ENCODE measurements at regions not wholly inside any gene's neighbourhood (a gene's known extent, or its start where the extent isn't known, plus 50 kb on each side); places are given as distances from the start of the nearest gene placed in this dataset.

- H3K27ac ChIP-seq (ENCODE audit: low read length), result no peak overlapping the region
- H3K36me3 ChIP-seq (ENCODE audit: insufficient read depth, low read length), result no peaks in the 10 kb centered on the region
- no peaks in the 10 kb centered on the region for H3K9me2 ChIP-seq (replicated peaks; ENCODE audit: insufficient read depth, low read length)
- no peak overlapping the region for H2AFZ ChIP-seq (ENCODE audit: low read length)
- H3K9ac ChIP-seq (ENCODE audit: low read length), result no peak overlapping the region
- DNase-seq, result no peak
- peaks cover 41% of the 10 kb centered on the region for H3K4me1 ChIP-seq (ENCODE audit: low read length)
- no peak overlapping the region for H3K4me3 ChIP-seq (ENCODE audit: low read length)
- peak overlapping the region; percentile 6 for H3K4me2 ChIP-seq (ENCODE audit: low read depth, low read length, poor library complexity, severe bottlenecking)
- no peaks in the 10 kb centered on the region for H4K20me1 ChIP-seq (ENCODE audit: insufficient read depth, low read depth, low read length)
- no peaks in the 10 kb centered on the region for H3K79me2 ChIP-seq (ENCODE audit: low read length)
- H3K9me3 ChIP-seq (ENCODE audit: low read length), result no peaks in the 10 kb centered on the region
- no peaks in the 10 kb centered on the region for H3K27me3 ChIP-seq (ENCODE audit: low read length)
Observed at GRCh38 chr21:28339403-28339802, 653.3 kb downstream of the LTN1 start.

GRCh38 chr21:28338701-28339305, 653.9 kb downstream of the LTN1 start:
- Histone ChIP-seq H3K27ac (ENCODE audit: low read length) (no peak overlapping the region), H3K79me2 (ENCODE audit: low read length) (no peaks in the 10 kb centered on the region), H3K9me2 (replicated peaks; ENCODE audit: insufficient read depth, low read length) (no peaks in the 10 kb centered on the region), H3K4me2 (ENCODE audit: low read depth, low read length, poor library complexity, severe bottlenecking) (peak overlapping the region; percentile 6), H2AFZ (ENCODE audit: low read length) (no peak overlapping the region), H3K27me3 (ENCODE audit: low read length) (no peaks in the 10 kb centered on the region), H4K20me1 (ENCODE audit: insufficient read depth, low read depth, low read length) (no peaks in the 10 kb centered on the region), H3K9ac (ENCODE audit: low read length) (no peak overlapping the region), H3K36me3 (ENCODE audit: insufficient read depth, low read length) (no peaks in the 10 kb centered on the region), H3K4me3 (ENCODE audit: low read length) (no peak overlapping the region), H3K4me1 (ENCODE audit: low read length) (peaks cover 46% of the 10 kb centered on the region), H3K9me3 (ENCODE audit: low read length) (no peaks in the 10 kb centered on the region)
- no peak for DNase-seq

- Histone ChIP-seq H3K27ac (ENCODE audit: low read length) (no peak overlapping the region), H3K4me3 (ENCODE audit: low read length) (no peak overlapping the region), H3K4me1 (ENCODE audit: low read length) (peaks cover 49% of the 10 kb centered on the region), H3K27me3 (ENCODE audit: low read length) (no peaks in the 10 kb centered on the region), H3K36me3 (ENCODE audit: insufficient read depth, low read length) (no peaks in the 10 kb centered on the region), H3K4me2 (ENCODE audit: low read depth, low read length, poor library complexity, severe bottlenecking) (no peak overlapping the region), H3K79me2 (ENCODE audit: low read length) (no peaks in the 10 kb centered on the region), H3K9me2 (replicated peaks; ENCODE audit: insufficient read depth, low read length) (no peaks in the 10 kb centered on the region), H3K9me3 (ENCODE audit: low read length) (no peaks in the 10 kb centered on the region), H3K9ac (ENCODE audit: low read length) (no peak overlapping the region), H2AFZ (ENCODE audit: low read length) (no peak overlapping the region), H4K20me1 (ENCODE audit: insufficient read depth, low read depth, low read length) (no peaks in the 10 kb centered on the region)
- peak; percentile 68 for DNase-seq
Observed at GRCh38 chr21:28337315-28337714, 655.4 kb downstream of the LTN1 start.

DNA sequence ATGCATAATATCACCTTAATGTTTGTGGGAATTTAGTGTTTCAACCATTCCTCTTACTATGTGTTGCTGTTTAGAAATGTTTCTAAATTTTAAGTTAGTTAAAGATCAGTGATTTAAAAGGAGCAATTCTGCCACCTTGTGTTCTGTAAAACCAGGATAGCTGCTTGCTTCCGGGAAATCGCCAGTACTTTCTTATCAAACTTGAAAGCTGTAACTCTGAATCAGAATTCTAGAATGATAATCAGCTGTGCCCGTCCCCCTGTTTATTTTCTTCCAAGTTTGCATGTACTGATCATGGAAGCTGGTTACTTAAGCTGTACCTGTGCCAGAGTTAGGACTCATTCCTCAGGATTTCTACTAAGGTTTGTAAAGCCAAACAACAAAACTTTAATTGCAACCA, 656.4 kb downstream of the LTN1 start:
- Histone ChIP-seq H3K4me3 (ENCODE audit: low read length) (no peak overlapping the region), H3K79me2 (ENCODE audit: low read length) (no peaks in the 10 kb centered on the region), H3K27ac (ENCODE audit: low read length) (no peak overlapping the region), H2AFZ (ENCODE audit: low read length) (no peak overlapping the region), H3K36me3 (ENCODE audit: insufficient read depth, low read length) (no peaks in the 10 kb centered on the region), H3K9me2 (replicated peaks; ENCODE audit: insufficient read depth, low read length) (no peaks in the 10 kb centered on the region), H3K9me3 (ENCODE audit: low read length) (no peaks in the 10 kb centered on the region), H4K20me1 (ENCODE audit: insufficient read depth, low read depth, low read length) (no peaks in the 10 kb centered on the region), H3K9ac (ENCODE audit: low read length) (no peak overlapping the region), H3K27me3 (ENCODE audit: low read length) (no peaks in the 10 kb centered on the region), H3K4me2 (ENCODE audit: low read depth, low read length, poor library complexity, severe bottlenecking) (no peak overlapping the region), H3K4me1 (ENCODE audit: low read length) (peaks cover 49% of the 10 kb centered on the region)
- DNase-seq, result peak; percentile 64

GRCh38 chr21:28334407-28334806, 658.3 kb downstream of the LTN1 start:
- Histone ChIP-seq H4K20me1 (ENCODE audit: insufficient read depth, low read depth, low read length) (no peaks in the 10 kb centered on the region), H3K79me2 (ENCODE audit: low read length) (no peaks in the 10 kb centered on the region), H3K4me2 (ENCODE audit: low read depth, low read length, poor library complexity, severe bottlenecking) (peak overlapping the region; percentile 27), H3K36me3 (ENCODE audit: insufficient read depth, low read length) (no peaks in the 10 kb centered on the region), H3K9me3 (ENCODE audit: low read length) (no peaks in the 10 kb centered on the region), H2AFZ (ENCODE audit: low read length) (no peak overlapping the region), H3K27ac (ENCODE audit: low read length) (no peak overlapping the region), H3K9ac (ENCODE audit: low read length) (no peak overlapping the region), H3K4me1 (ENCODE audit: low read length) (peaks cover 40% of the 10 kb centered on the region), H3K9me2 (replicated peaks; ENCODE audit: insufficient read depth, low read length) (no peaks in the 10 kb centered on the region), H3K4me3 (ENCODE audit: low read length) (no peak overlapping the region), H3K27me3 (ENCODE audit: low read length) (no peaks in the 10 kb centered on the region)
- DNase-seq, result peak; percentile 80

- Histone ChIP-seq H3K9me3 (ENCODE audit: low read length) (no peaks in the 10 kb centered on the region), H3K36me3 (ENCODE audit: insufficient read depth, low read length) (no peaks in the 10 kb centered on the region), H3K9ac (ENCODE audit: low read length) (no peak overlapping the region), H3K4me2 (ENCODE audit: low read depth, low read length, poor library complexity, severe bottlenecking) (no peak overlapping the region), H2AFZ (ENCODE audit: low read length) (no peak overlapping the region), H3K79me2 (ENCODE audit: low read length) (no peaks in the 10 kb centered on the region), H3K4me1 (ENCODE audit: low read length) (peaks cover 32% of the 10 kb centered on the region), H3K4me3 (ENCODE audit: low read length) (no peak overlapping the region), H3K9me2 (replicated peaks; ENCODE audit: insufficient read depth, low read length) (no peaks in the 10 kb centered on the region), H3K27me3 (ENCODE audit: low read length) (no peaks in the 10 kb centered on the region), H4K20me1 (ENCODE audit: insufficient read depth, low read depth, low read length) (no peaks in the 10 kb centered on the region), H3K27ac (ENCODE audit: low read length) (no peak overlapping the region)
- DNase-seq, result no peak
Observed at GRCh38 chr21:28333578-28334075, 659.0 kb downstream of the LTN1 start.

GRCh38 chr21:28332796-28333195, 659.9 kb downstream of the LTN1 start:
- H3K27ac ChIP-seq (ENCODE audit: low read length), result no peak overlapping the region
- no peak overlapping the region for H3K4me3 ChIP-seq (ENCODE audit: low read length)
- H4K20me1 ChIP-seq (ENCODE audit: insufficient read depth, low read depth, low read length), result no peaks in the 10 kb centered on the region
- H3K9me2 ChIP-seq (replicated peaks; ENCODE audit: insufficient read depth, low read length), result no peaks in the 10 kb centered on the region
- DNase-seq, result no peak
- no peak overlapping the region for H2AFZ ChIP-seq (ENCODE audit: low read length)
- no peaks in the 10 kb centered on the region for H3K79me2 ChIP-seq (ENCODE audit: low read length)
- peaks cover 25% of the 10 kb centered on the region for H3K4me1 ChIP-seq (ENCODE audit: low read length)
- no peak overlapping the region for H3K9ac ChIP-seq (ENCODE audit: low read length)
- no peaks in the 10 kb centered on the region for H3K9me3 ChIP-seq (ENCODE audit: low read length)
- no peak overlapping the region for H3K4me2 ChIP-seq (ENCODE audit: low read depth, low read length, poor library complexity, severe bottlenecking)
- H3K27me3 ChIP-seq (ENCODE audit: low read length), result no peaks in the 10 kb centered on the region
- H3K36me3 ChIP-seq (ENCODE audit: insufficient read depth, low read length), result no peaks in the 10 kb centered on the region

DNA sequence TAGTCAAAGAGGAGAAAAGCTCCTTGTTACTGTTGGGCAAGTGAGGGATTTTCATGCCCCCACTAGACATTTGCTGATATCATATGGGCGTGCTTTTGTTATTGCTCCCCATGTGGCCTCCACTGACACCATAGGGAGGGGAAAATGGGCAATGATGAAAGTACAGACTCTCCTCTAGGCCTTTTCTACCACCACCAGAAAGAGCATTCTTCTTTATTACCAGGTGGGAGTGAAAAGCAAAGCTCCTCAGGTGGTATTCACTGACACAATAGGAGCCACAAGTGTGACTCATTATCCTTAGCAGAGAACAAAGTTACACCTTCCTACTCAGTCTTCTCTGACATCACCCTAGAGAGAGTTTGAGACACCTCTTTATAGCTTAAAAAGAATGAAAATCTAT, 667.1 kb downstream of the LTN1 start:
- no peaks in the 10 kb centered on the region for H3K36me3 ChIP-seq (ENCODE audit: insufficient read depth, low read length)
- H4K20me1 ChIP-seq (ENCODE audit: insufficient read depth, low read depth, low read length), result no peaks in the 10 kb centered on the region
- H3K9me3 ChIP-seq (ENCODE audit: low read length), result 0 out of 2 replicates have a peak, but pooled peaks cover 5% of the 10 kb centered on the region
- H3K4me3 ChIP-seq (ENCODE audit: low read length), result no peak overlapping the region
- H3K4me1 ChIP-seq (ENCODE audit: low read length), result no peaks in the 10 kb centered on the region
- no peaks in the 10 kb centered on the region for H3K9me2 ChIP-seq (replicated peaks; ENCODE audit: insufficient read depth, low read length)
- DNase-seq, result no peak
- no peak overlapping the region for H2AFZ ChIP-seq (ENCODE audit: low read length)
- no peak overlapping the region for H3K27ac ChIP-seq (ENCODE audit: low read length)
- no peak overlapping the region for H3K9ac ChIP-seq (ENCODE audit: low read length)
- no peak overlapping the region for H3K4me2 ChIP-seq (ENCODE audit: low read depth, low read length, poor library complexity, severe bottlenecking)
- no peaks in the 10 kb centered on the region for H3K27me3 ChIP-seq (ENCODE audit: low read length)
- H3K79me2 ChIP-seq (ENCODE audit: low read length), result no peaks in the 10 kb centered on the region
